ENCODE measurements at regions not wholly inside any gene's neighbourhood (a gene's known extent, or its start where the extent isn't known, plus 50 kb on each side); places are given as distances from the start of the nearest gene placed in this dataset.
A peak's percentile ranks its signal among the peaks of the same experiment; 100 is the strongest.

DNA sequence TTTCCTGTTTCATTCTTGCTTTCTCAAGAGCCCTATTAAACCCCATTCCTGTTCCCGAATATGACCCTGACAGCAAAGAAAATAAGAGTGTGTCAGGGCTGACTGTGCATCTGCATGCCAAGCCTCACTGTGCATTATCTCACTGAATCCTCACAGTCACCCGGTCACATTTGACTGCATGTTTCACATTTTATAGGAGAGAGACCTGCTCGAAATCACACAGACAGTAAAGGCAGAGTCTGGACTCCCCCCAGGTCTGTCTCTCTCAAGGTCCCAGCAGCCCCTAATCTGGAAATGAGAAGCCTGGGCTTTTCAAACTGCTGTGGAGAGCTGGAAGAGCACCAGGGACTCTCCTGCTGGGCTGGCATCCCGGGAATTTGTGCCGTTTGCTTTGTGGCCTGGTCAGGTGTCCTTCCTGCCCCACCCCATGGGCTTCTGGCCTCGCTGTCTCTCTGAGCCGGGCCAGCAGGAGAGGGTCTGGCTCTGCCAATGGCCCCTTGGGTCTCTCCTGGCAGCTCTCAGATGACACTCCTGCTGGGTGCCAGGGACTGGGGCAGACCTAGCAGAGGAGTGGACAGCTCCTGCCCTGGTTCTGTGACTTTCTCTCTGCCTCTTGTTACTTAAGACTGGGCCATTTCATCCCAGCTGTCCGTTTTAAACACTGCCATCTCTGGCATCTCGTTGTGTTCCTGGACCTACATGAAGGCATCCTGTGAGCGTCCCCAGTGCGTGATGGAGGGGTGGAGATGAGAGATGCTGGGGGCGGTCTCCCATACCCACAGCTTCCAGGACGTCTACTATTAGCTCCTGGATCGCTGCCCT is 173.6 kb downstream of the ARHGAP12 start:
- DNase-seq: no peak

DNA sequence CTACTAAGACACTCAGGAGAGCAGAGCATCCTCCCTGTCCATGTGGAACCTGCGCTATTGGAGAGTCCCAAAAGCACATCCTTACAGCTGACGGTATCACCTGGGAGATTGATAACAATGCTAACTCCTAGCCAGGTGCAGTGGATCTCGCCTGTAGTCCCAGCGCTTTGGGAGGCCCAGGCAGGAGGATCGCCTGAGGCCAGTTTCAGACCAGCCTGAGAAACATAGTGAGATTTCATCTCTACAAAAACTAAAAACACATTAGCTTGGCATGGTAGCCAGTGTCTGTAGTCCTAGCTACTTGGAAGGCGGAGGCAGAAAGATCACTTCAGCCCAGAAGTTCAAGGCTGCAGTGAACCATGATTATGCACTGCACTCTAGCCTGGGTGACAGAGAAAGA is 174.9 kb downstream of the ARHGAP12 start:
- no peak for DNase-seq

DNA sequence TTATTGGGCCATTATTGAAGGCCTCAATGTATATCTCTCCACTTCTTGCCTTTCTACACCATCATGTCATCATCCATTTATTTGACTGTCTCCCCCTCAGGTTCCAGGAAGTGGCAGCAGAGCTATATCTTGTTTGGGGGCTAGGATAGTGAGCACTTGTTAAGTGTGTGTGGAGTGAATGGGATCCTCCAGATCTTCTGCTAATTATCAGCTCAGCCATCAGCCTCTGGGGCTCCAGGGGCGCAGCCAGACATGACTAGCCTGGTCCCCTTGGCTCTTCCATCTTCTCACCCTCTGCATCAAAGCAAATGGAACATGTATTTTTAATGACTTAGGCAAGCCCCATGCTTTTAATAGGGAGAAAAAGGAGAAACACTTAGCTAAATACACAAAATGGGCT is 176.5 kb downstream of the ARHGAP12 start:
- no peak for DNase-seq

DNA sequence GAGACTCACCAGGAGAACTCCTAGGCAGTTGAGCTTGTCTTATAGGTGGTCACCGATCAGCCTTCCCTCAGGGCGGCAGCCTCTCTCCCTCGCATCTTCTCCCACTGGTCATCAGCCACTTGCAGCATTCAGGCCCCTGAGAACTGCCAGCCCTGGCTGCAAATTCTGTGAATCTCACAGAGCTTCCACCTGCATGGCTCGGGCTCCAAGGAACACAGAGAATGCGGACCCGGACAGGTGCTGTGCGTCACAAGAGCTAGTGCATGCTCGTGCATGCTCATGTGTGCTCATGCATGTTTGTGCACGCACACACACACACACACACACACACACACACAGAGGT is 176.9 kb downstream of the ARHGAP12 start:
- no peak for DNase-seq

DNA sequence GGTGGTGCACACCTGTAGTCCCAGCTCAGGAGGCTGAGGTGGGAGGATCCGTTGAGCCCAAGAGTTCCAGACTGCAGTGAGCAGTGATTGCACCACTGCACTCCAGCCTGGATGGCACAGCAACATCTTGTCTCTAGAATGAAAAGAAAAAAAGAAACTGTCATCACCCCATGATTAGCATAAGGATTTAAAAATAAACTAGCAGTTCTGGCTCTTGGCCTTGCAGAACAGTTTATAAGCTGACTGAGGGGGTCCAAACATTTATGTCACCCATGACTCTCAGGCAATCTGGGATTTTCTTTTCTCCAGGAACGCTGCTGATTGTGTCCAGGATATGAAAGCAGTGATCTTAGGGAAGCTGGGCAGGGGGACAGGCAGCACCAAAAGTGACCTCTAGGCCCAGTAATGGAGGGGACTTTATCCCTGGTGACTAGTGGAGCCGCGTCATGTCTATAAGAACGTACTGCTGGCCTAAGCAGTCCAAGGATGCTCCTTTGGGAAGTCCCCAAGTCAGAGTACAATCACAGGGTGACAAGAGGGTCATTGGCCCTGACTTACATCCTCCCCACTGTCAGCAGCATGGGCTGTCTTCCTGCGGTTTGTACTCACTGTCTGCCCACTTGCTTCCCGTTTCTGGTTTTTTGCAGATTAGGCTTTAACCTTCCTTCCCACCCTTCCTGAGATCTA is 177.4 kb downstream of the ARHGAP12 start:
- DNase-seq: no peak

DNA sequence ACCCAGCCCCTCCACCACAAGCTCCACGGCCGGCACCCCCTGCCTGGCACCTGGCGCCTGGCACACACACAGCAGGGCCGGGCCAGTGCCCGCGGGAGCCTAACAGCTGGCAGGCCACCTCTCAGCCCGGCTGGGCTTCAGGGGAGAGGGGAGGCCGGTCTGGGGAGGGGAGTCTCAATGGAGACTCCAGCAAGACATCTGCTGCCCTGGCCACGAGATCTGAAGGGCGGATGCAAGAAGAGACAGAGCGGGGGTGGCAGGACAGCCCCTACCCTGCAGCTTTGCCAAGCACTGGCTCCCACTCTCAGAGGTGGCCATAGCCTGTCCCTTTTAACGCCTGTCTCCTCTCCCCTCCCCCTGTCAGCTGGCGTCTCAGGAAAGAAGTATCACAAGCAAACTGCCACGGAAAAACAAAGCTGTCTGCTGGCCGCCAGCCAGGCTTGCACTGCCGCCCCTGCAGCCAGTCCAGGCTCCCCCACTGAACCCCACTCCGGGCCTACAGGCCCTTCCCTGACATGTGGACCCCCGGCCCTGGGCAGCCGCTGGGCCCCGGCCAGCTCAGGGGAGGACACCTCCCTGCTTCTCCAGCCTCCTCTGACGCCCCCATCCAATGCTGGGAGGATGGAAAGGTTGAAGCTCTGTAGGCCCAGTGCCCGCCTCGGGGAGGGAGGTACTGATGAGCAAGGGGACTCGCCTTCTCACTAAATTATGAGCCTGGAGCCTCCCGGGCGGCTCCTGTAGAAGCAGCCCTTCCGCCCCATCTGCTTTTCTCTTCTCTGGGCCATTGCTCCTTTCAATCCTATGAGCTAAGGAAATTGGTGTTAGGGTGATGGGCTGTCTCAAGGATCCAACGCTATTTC is 178.4 kb downstream of the ARHGAP12 start:
- no peak for DNase-seq

DNA sequence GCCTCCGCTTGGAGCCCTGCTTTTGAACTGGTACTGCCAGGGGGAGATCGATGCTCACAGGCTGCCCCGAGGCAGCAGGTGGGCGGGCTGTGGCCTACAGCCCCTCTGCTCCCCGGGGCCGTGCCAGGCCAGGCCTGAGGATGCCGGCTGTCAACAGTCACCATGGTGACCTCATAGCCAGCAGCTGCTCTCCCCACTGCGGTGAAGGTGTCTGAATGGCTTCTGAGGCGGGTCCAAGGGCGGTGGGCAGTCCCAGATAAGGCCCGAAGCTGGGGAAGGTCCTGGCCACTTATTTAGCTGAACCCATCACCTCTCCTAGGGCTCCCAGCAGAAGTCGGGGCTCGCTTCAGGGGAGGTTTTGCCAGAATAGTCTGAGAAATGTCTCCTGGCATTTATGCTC is 179.3 kb downstream of the ARHGAP12 start:
- no peak for DNase-seq

DNA sequence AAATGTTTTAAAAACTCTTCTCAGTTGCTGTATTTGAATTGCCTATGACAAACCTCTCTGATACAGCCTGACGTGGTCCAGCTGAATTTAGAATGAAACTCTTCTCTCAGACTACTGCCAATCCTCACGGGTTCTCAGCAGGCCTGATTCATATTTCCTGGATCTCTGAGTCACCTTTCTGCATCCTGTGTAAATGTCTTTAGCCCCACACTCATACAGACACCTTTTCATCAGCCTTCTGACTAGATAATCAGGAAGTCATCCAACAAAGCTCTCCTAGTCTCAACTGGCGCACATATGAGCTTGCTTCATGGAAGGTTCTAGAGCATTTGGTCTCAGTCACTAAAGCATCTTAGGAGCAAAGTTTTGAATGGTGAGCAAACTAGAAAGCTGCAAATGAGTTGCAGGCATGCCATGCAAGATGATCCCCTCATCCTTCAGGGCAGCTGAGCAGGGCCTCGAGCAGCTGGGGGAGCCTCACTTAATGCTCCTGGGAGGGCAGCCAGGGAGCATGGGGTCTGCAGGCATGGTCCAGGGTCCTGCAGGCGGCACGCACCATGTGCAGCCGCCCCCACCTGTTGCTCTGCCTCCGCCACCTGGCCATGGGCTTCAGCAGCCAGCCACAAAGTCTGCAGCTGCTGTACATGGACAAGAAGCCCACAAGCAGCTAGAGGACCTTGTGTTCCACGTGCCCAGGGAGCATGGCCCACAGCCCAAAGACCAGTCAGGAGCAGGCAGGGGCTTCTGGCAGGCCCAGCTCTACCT is 182.8 kb downstream of the ARHGAP12 start:
- peak; percentile 37 for DNase-seq

DNA sequence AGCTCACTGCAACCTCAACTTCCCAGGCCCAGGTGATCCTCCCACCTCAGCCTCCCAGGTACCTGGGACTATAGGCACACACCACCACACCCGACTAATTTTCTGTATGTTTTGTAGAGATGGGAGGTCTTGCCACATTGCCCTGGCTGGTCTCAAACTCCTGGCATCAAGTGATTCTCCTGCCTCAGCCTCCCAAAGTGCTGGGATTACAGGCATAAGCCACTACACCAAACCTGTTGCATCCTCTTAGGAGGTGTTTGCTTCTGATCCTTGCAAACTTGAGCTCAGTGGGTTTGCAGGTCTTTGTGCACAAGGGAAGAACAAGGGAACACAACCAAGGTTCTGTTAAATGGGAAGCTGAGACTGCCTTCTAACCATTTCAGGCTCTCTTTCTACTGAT is 184.6 kb downstream of the ARHGAP12 start:
- DNase-seq: no peak

DNA sequence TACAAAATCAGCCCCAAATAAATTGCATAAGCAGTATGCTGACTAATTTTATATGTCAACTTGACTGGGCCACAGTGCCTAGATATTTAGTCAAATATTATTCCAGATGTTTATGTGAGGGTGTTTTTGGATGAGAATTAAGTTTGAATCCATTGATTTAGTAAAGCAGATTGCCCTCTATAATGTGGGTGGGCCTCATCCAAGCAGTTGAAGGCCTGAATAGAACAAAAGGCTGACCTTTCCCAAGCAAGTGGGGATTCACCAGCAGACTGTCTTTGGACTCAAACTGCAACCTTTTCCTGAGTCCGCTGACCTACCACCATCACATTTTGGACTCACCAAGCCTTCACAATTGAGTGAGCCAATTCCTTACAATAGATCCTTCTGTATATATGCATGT is 186.4 kb downstream of the ARHGAP12 start:
- DNase-seq: no peak

DNA sequence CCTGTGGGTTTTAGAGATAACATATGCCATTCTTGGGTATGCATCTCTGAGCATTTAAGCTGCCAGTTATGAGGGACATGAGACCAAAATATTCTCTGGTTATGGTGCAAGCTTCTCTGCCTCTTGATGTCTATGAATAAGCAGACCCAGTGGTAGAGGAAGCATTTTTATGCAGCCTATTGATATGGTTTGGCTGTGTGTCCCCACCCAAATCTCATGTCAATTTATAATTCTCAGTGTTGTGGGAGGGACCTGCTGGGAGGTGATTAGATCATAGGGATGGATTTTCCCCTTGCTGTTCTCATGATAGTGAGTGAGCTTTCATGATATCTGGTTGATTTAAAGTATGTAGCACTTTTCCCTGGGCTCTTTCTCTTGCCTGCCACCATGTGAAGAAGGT is 187.2 kb downstream of the ARHGAP12 start:
- no peak for DNase-seq

DNA sequence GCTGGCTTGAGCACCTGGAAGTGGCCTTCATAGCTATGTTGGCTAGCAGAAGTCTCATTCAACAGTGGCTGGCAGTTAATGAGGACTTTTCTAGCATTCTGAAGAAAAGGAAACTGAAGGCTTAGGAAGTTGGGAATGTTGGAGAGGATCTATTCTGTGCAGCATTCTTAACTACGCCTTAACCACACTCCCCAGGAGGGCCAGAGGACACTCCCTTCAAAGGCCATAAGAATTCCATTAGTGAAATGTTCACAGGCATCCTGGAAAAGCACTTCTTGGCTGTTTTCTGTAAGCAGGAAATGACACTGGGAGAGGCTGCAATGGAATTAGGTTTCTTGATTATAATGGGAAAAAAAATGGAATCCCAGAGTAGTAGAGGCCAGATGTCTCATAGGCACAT is 188.9 kb downstream of the ARHGAP12 start:
- DNase-seq: no peak

DNA sequence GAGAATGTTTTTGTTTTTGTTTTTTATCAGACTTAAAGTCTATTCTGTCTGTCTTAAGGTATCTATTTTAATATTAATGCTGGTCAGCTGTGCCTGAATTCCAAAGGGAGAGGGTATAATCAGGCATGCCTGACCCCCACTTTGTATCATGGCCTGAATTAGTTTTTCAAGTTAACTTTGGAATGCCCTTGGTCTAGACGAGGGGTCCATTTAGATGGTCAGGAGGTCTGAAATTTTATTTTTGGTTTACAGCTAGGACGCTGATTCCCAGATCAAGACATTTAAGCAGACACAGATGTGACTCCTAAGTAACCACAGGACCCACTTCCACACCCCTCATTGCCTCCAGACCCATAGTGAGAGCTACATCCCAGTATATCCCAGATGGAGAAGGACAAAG is 189.5 kb downstream of the ARHGAP12 start:
- no peak for DNase-seq

DNA sequence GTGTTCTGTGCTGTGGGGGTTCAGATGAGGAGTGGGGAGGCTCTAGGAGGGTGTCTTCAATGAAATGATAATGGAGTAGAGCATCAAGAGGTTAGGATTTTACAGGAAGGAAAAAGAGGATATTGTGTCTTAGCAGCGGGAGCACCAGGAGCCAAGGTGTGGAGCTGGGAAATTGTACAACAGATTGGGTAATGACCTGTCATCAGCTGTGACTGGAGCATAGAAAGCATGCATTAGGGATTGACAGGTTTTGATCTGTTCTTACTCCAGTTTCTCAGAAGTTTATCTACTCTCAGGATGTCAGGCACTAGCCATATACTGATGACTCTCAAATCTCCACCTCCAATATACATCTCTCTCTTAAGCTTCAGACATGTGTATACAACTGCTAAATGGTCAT is 196.9 kb downstream of the ARHGAP12 start:
- no peak for DNase-seq

DNA sequence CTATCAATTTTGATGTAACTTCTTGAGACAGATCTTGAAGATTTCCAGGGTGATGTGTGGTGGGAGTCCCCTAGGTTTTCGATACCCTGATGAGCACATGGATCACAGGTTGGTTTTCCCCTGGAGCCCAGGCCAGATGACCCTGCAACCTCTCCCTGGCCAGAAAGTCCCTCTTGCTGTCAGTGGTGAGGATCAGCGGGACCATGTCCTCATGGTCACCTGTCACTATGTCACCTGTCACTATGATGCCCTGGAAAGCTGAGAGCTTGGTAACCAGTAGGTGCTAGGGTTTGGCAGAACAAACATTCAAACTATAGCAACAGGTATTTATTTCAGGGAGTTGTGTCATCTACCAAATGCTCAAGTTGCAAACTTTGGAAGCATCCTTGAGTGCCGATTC is 197.9 kb downstream of the ARHGAP12 start:
- DNase-seq: no peak

DNA sequence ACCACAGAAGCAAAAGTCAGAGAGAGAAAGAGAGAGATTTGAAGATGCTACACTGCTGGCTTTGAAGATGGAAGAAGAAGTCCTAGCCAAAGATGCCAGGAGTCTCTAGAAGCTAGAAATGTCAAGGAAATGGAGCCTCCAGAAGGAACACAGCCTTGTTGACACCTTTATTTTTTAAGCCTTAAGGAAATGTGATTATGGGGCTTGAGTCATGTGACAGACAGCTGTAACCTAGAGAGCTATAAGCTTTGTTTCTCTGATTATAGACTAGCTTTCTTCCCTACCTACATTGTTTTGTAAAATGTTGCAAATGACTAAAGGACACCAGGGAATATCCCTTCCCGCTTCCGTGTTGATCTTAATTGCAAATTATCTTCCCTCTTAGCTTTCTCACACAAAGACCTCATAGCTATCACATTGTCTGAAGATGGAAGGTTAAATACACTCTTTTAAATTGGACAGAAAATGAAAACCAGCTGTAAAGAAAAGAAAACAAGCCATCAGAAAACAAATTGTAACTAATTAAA is 199.9 kb downstream of the ARHGAP12 start:
- no peak for DNase-seq

DNA sequence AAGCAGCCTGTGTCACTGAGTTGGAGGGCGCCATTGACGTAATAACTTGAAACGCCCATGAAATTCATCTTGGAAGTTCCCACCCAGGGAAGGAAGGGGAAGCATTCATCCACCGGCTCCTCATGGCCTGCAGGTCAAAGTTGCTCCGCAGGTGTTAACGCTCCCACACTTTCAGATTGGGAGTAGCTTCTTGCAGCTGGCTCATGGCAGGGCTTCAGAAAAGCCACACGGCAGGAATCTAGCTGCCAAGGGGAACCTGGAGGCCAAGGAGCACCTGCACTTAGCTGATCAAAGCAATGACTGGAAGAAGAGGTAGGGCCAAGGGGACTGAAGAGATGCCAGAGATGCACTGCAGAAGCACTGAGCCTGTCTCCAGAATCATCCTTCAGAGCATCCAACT is 203.2 kb downstream of the ARHGAP12 start:
- no peak for DNase-seq

DNA sequence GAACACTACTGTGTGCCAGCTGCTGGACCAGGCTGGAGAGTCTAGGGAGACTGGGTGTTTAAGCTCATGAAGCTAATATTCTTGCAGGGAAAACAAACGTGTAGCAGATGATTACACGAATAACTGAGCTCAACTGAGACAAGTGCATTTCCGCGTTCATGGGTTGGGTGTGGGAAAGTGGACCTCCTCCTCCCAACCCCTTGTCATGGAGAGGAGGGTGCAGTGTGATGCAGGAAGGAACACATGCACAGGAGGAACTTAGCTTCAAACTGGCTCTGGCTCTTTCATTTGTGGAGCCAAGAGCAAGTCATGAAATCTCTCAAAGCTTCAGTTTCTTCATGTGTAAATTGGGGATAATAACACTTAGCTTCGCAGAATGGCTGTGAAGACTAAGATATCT is 204.3 kb downstream of the ARHGAP12 start:
- DNase-seq: no peak

DNA sequence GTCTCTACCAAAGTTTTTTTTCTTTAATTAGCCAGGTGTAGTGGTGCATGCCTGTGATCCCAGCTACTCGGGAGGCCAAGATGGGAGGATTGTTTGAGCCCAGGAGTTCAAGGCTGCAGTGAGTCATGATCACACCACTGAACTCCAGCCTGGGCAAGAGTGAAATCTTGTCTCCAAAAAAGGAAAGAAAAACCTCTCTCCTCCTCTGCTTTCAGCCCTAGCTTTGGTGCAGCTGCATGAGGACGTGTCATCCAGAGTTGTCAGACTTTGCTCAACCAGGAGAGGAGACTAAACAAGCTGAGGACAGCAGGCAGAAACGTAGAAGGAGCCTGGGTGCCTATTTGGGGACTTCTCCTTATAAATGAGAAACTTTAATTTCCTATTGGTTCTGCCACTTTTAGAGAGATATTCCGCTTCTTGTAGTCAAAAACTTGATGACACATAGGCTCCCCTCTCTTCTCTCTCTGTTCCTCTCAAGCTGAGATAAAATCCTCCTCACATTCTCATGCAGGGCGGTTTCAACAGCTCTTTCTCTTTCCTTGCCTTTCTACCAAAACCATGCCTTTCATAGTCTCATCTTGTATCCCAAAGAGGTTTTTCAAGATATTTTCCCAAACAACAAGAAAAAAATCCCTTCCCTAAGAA is 205.4 kb downstream of the ARHGAP12 start:
- no peak for DNase-seq

DNA sequence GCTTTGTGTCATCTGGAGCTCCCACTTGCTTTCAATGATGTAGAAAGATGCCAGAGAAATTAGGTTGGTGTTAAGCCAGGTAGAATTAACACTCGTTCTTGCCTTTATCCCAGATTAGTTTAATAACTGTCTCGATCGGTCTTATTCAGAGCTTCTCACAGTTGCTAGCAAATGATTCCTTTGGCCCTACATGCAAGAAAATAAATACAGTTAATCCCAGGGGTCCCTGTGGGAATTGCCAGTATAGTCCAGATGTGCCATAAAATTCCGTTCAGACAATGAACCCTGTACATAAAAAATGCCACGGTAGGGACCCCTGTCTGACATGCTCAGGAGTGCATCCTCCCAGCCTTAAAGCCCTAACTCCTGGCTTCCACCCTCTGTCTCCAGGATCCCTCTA is 207.5 kb downstream of the ARHGAP12 start:
- DNase-seq: no peak

DNA sequence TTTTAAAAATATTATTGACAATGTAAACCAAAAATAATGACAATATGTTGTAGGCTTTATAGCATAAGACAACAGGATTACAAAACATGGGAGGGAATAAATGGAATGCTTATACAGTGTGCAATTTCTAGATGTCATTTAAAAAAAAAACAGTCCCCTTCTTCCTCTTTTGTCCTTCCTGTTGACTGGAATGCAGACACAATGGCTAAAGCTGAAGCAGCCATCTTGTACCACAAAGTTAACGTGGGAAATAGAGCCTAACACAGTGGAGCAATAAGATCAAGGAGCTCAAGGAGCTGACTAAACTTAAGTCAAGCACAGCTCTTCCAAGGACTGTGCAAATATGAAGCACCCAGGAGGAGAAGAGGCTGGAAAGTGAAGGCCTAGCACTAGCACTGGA is 208.1 kb downstream of the ARHGAP12 start:
- DNase-seq: no peak

DNA sequence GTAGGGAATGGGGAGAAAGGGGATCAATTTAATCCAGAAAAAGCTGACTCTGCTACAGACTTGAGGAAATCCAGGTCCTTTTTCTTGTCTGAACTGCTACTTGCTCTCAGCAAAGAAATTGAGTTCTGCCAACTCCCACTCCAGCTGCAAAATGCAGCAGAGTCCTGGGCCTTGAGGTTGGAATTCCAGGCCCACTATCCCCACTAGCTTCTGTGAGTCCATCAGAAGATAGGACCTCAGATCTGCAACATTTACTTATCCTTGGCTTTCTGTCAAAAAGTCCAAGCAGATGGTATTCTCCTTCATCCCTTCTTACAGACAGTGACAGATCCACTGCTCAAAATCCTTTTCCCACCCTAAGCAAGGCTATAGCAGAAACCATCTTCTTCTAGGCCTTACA is 219.2 kb downstream of the ARHGAP12 start:
- no peak for DNase-seq

Measured in T1000 (cell line).